Liver (tissue), 8 donors: ENCODE measurements at regions not wholly inside any gene's neighbourhood (a gene's known extent, or its start where the extent isn't known, plus 50 kb on each side); places are given as distances from the start of the nearest gene placed in this dataset.

Experiments used
- DNase-seq: peaks from one replicate; pipeline ENCODE4 v3.0.0-alpha.2; 2017; ENCODE audit warnings: low spot score
- H3K27ac ChIP-seq, 2 donors: one replicate each; pipeline ENCODE4 v1.7.0; 2013; ENCODE audit warnings: inconsistent platforms in 2 of 2, low read length in 2 of 2, control low read depth in 1 of 2, low read depth in 1 of 2, mild to moderate bottlenecking in 1 of 2
- H3K27me3 ChIP-seq, 4 donors: one replicate each; pipeline versions ENCODE4 v1.6.1 to v1.7.0; 2013; ENCODE audit warnings: low read length in 3 of 4, inconsistent platforms in 1 of 4, mild to moderate bottlenecking in 1 of 4, moderate library complexity in 1 of 4; ENCODE audit not compliant: control insufficient read depth in 4 of 4, insufficient read depth in 4 of 4
- H3K36me3 ChIP-seq, 4 donors: one replicate each; pipeline versions ENCODE4 v1.6.1 to v1.7.0; 2013; ENCODE audit warnings: low read length in 3 of 4, mild to moderate bottlenecking in 3 of 4, low read depth in 1 of 4, moderate library complexity in 1 of 4; ENCODE audit not compliant: control insufficient read depth in 4 of 4, insufficient read depth in 3 of 4
- H3K4me1 ChIP-seq, 4 donors: one replicate each; pipeline versions ENCODE4 v1.6.1 to v1.7.0; 2013; ENCODE audit warnings: low read length in 3 of 4, mild to moderate bottlenecking in 3 of 4, moderate library complexity in 1 of 4; ENCODE audit not compliant: control insufficient read depth in 4 of 4, insufficient read depth in 4 of 4
- H3K4me3 ChIP-seq, 3 donors: one replicate each; pipeline versions ENCODE4 v1.6.1 to v1.7.0; 2013; ENCODE audit warnings: low read length in 3 of 3, control low read depth in 1 of 3, low read depth in 1 of 3, mild to moderate bottlenecking in 1 of 3
- H3K9ac ChIP-seq, 2 donors: one replicate each; pipeline ENCODE4 v1.7.0; 2013; ENCODE audit warnings: low read length in 2 of 2, mild to moderate bottlenecking in 2 of 2, moderate library complexity in 2 of 2, control low read depth in 1 of 2, low read depth in 1 of 2
- H3K9me3 ChIP-seq, 4 donors: one replicate each; pipeline versions ENCODE4 v1.6.1 to v1.7.0; 2013; ENCODE audit warnings: low read length in 3 of 4; ENCODE audit not compliant: control insufficient read depth in 4 of 4
- ATF3 ChIP-seq: IDR thresholded peaks from 2 replicates; pipeline ENCODE4 v1.6.1; 2016; ENCODE audit warnings: antibody characterized with exemption
- CTCF ChIP-seq: fragments of 150-350 bp; IDR thresholded peaks from 2 replicates; pipeline ENCODE4 v1.5.1; 2017; ENCODE audit warnings: improper control_type of control experiment, low read depth, low read length; ENCODE audit not compliant: missing input control
- EGR1 ChIP-seq, 2 donors: IDR thresholded peaks; 2 replicates each; pipeline ENCODE4 v1.6.1; 2016 to 2018; ENCODE audit warnings: antibody characterized with exemption in 2 of 2, low read depth in 2 of 2
- FOXA1 ChIP-seq: IDR thresholded peaks from 2 replicates; pipeline ENCODE4 v1.6.1; 2016; ENCODE audit warnings: antibody characterized with exemption
- FOXA2 ChIP-seq: IDR thresholded peaks from 2 replicates; pipeline ENCODE4 v1.6.1; 2016; ENCODE audit warnings: antibody characterized with exemption
- GABPA ChIP-seq, 2 donors: IDR thresholded peaks in 1 of 2; conservative IDR thresholded peaks in 1 of 2; 2 replicates each; pipeline ENCODE4 v1.6.1; 2016; ENCODE audit warnings: antibody characterized with exemption in 2 of 2, mild to moderate bottlenecking in 1 of 2, moderate library complexity in 1 of 2
- HNF4A ChIP-seq, 2 donors: conservative IDR thresholded peaks; 2 replicates each; pipeline ENCODE4 v1.6.1; 2016; ENCODE audit warnings: antibody characterized with exemption in 2 of 2, mild to moderate bottlenecking in 2 of 2
- HNF4G ChIP-seq: IDR thresholded peaks from 2 replicates; pipeline ENCODE4 v1.6.1; 2016; ENCODE audit warnings: antibody characterized with exemption
- JUND ChIP-seq, 2 donors: IDR thresholded peaks; 2 replicates each; pipeline ENCODE4 v1.6.1; 2016; ENCODE audit warnings: antibody characterized with exemption in 2 of 2
- MAX ChIP-seq: IDR thresholded peaks from 2 replicates; pipeline ENCODE4 v1.6.1; 2016; ENCODE audit warnings: antibody characterized with exemption
- NR2F2 ChIP-seq: IDR thresholded peaks from 2 replicates; pipeline ENCODE4 v1.6.1; 2016; ENCODE audit warnings: antibody characterized with exemption
- RAD21 ChIP-seq, 2 donors: IDR thresholded peaks; 2 replicates each; pipeline ENCODE4 v1.6.1; 2016; ENCODE audit warnings: antibody characterized with exemption in 2 of 2, mild to moderate bottlenecking in 2 of 2
- RXRA ChIP-seq, 2 donors: IDR thresholded peaks; 2 replicates each; pipeline ENCODE4 v1.6.1; 2017 to 2018; ENCODE audit warnings: antibody characterized with exemption in 2 of 2, mild to moderate bottlenecking in 1 of 2
- SP1 ChIP-seq: IDR thresholded peaks from 2 replicates; pipeline ENCODE4 v1.6.1; 2018; ENCODE audit warnings: antibody characterized with exemption, mild to moderate bottlenecking
- TAF1 ChIP-seq: conservative IDR thresholded peaks from 2 replicates; pipeline ENCODE4 v1.6.1; 2016; ENCODE audit warnings: antibody characterized with exemption, mild to moderate bottlenecking
- YY1 ChIP-seq: IDR thresholded peaks from 2 replicates; pipeline ENCODE4 v1.6.1; 2016; ENCODE audit warnings: antibody characterized with exemption, mild to moderate bottlenecking
- ZBTB33 ChIP-seq: IDR thresholded peaks from 2 replicates; pipeline ENCODE4 v1.6.1; 2016; ENCODE audit warnings: antibody characterized with exemption
- WGBS: extraction: QIAGEN DNeasy Blood & Tissue Kit; methylation state at CpG from one replicate; pipeline ENCODE4 v1.1.7; 2013; 5-methylcytosine and 5-hydroxymethylcytosine counted together
- TF ChIP-seq, protein P1 (sequence below): IDR thresholded peaks from 2 replicates; pipeline ENCODE4 v1.6.1; 2016; ENCODE audit warnings: antibody characterized with exemption, mild to moderate bottlenecking
- donor health status: healthy.
- donor health status: healthy.
- donor health status: healthy.
- donor health status: healthy.
- donor health status: healthy.

GRCh38 chr6:43915986-43916923 lies 146.2 kb downstream of the VEGFA start:
- Histone ChIP-seq H3K4me1 (peaks cover 36 to 88% (median 78%) of the 10 kb centered on the region in 4 donors), H3K27ac (peak overlapping the region; percentile 85 to 92)

More at GRCh38 chr6:43915986-43916923, 146.2 kb downstream of the VEGFA start:
- H3K27me3 ChIP-seq = no peaks in the 10 kb centered on the region
- TF ChIP-seq FOXA2 = peak; percentile 36
- no peak for TF ChIP-seq TAF1
- TF ChIP-seq YY1 = no peak
- TF ChIP-seq MAX = peak; percentile 68
- peak; percentile 35 to 51 for TF ChIP-seq RAD21 (IDR thresholded peaks at IDR 0.05)
- peak; percentile 95 to 97 for TF ChIP-seq RXRA (IDR thresholded peaks at IDR 0.05)
- peak in 1 of 2 donors; percentile 63 for TF ChIP-seq EGR1 (IDR thresholded peaks at IDR 0.05; ENCODE audit: low read depth in 2 of 2)
- TF ChIP-seq NR2F2 = peak; percentile 94
- no peak for TF ChIP-seq ZBTB33
- TF ChIP-seq ATF3 = no peak
- TF ChIP-seq FOXA1 = peak; percentile 12
- TF ChIP-seq HNF4A (conservative IDR thresholded peaks at IDR 0.05) = peak; percentile 87 to 88
- no peak for TF ChIP-seq GABPA (IDR thresholded peaks at IDR 0.05 in 1 of 2, conservative IDR thresholded peaks at IDR 0.05 in 1 of 2)
- peak; percentile 67 for TF ChIP-seq HNF4G
- TF ChIP-seq CTCF = no peak
- TF ChIP-seq, protein P1, sequence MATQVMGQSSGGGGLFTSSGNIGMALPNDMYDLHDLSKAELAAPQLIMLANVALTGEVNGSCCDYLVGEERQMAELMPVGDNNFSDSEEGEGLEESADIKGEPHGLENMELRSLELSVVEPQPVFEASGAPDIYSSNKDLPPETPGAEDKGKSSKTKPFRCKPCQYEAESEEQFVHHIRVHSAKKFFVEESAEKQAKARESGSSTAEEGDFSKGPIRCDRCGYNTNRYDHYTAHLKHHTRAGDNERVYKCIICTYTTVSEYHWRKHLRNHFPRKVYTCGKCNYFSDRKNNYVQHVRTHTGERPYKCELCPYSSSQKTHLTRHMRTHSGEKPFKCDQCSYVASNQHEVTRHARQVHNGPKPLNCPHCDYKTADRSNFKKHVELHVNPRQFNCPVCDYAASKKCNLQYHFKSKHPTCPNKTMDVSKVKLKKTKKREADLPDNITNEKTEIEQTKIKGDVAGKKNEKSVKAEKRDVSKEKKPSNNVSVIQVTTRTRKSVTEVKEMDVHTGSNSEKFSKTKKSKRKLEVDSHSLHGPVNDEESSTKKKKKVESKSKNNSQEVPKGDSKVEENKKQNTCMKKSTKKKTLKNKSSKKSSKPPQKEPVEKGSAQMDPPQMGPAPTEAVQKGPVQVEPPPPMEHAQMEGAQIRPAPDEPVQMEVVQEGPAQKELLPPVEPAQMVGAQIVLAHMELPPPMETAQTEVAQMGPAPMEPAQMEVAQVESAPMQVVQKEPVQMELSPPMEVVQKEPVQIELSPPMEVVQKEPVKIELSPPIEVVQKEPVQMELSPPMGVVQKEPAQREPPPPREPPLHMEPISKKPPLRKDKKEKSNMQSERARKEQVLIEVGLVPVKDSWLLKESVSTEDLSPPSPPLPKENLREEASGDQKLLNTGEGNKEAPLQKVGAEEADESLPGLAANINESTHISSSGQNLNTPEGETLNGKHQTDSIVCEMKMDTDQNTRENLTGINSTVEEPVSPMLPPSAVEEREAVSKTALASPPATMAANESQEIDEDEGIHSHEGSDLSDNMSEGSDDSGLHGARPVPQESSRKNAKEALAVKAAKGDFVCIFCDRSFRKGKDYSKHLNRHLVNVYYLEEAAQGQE = peak; percentile 23
- peak; percentile 93 for TF ChIP-seq SP1
- peak; percentile 74 to 82 for TF ChIP-seq JUND (IDR thresholded peaks at IDR 0.05)
- peak overlapping the region in 1 of 2 donors; percentile 42 for H3K9ac ChIP-seq
- 30% methylated on average over 8 of the region's 8 CpGs for WGBS
- H3K36me3 ChIP-seq = no peaks in the 10 kb centered on the region
- no peak for DNase-seq
- H3K9me3 ChIP-seq = no peaks in the 10 kb centered on the region
- H3K4me3 ChIP-seq = no peak overlapping the region
